ENCODE measurements at regions not wholly inside any gene's neighbourhood (a gene's known extent, or its start where the extent isn't known, plus 50 kb on each side); places are given as distances from the start of the nearest gene placed in this dataset.

DNA sequence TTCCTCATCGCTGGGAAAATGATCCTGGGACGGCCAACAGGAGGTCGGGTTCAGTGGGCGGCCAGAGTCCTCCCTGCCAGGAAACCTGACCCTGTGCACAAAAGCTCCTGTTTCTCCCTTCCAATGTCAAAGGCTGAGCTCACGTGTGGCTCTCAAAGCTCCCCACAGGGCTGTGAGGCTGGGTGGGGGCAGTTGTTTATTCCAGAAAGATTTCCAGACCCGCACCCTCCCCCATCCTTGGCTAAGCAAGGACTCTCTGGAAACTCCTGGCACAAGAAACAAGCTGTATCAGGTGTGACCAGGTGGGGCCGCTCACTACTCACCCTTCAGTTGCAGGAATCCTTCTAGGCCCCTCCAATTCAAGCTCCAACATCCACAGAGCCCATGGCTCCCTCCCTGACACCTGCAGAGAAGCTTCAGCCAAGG lies 131.9 kb downstream of the SHANK2 start:
- FAIRE-seq, result no peak
- DNase-seq (ENCODE audit: insufficient read length, low spot score), result no peak
- TF ChIP-seq SPI1 (IDR thresholded peaks at IDR 0.05; ENCODE audit: low read depth, low read length) (no peak), TAF1 (IDR thresholded peaks at IDR 0.05; ENCODE audit: low read depth, low read length) (no peak), PAX5 (IDR thresholded peaks at IDR 0.05; ENCODE audit: insufficient read depth, low read length, severe bottlenecking) (no peak), POLR2A (IDR thresholded peaks at IDR 0.05; ENCODE audit: low read depth, low read length) (no peak), POU2F2 (IDR thresholded peaks at IDR 0.05; ENCODE audit: low read depth, low read length) (no peak), POLR2AphosphoS5 (IDR thresholded peaks at IDR 0.05; ENCODE audit: low read depth, low read length) (no peak)

DNA sequence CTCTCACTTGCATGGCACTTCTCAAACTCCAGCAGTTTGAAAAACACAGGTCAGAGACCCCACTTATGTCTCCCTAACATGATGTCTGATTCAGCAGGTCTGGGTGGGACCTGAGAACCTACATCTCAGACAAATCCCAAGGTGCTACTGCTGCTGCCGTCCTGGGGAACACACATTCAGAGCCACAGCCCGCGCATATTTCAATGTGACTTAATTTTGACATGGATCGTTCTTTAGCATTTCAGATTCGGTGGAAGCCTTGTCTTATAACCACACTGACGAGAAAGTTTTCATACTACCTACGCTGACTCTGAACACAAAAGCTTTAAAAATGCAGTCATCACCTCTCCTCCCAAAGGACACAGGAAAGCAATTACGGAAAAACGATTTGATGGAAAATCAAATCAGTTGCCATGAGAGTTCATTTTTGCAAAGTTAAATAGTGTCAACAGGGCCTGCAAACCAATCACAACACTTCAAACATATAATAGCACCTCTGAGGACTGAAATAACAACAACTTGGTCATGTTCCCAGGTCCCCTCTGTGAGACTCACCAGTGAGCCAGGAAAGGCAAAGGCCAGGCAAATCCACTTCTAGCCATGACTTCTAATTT lies 132.6 kb downstream of the SHANK2 start:
- FAIRE-seq (no peak), DNase-seq (ENCODE audit: insufficient read length, low spot score) (no peak)
- no peak for TF ChIP-seq POLR2A (IDR thresholded peaks at IDR 0.05; ENCODE audit: low read depth, low read length)

DNA sequence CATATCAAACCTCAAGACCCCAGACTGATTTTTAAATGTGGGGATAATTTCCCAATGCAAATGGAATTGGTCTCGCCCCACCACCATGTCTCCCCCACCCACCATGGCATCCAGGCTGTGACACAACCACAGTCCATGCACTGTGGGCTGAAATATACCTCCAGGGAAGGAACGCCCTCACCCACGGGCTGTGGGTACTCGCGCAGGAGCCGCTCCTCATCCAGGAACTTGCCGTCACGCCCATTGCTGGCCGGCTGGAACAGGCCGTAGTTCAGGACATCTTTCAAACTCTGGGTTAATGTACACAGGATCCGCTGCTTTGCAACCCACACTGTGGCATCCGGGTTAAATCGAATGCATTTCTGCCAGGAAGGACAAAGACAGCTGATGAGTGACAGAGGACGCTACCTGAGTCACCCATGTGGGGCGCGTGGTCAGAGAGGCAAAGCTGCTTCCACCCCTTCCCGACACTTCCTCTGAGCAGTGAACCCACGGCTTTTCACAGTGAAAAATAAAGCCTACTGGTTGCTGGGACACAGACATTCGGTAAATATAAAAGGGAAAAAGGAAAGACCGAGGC lies 133.6 kb downstream of the SHANK2 start:
- DNase-seq (ENCODE audit: insufficient read length, low spot score) (no peak), FAIRE-seq (no peak)
- TF ChIP-seq TAF1 (IDR thresholded peaks at IDR 0.05; ENCODE audit: low read depth, low read length), result no peak
- TF ChIP-seq SPI1 (IDR thresholded peaks at IDR 0.05; ENCODE audit: low read depth, low read length), result no peak
- TF ChIP-seq POU2F2 (IDR thresholded peaks at IDR 0.05; ENCODE audit: low read depth, low read length), result no peak
- TF ChIP-seq POLR2AphosphoS5 (IDR thresholded peaks at IDR 0.05; ENCODE audit: low read depth, low read length), result no peak
- TF ChIP-seq PAX5 (IDR thresholded peaks at IDR 0.05; ENCODE audit: insufficient read depth, low read length, severe bottlenecking), result no peak
- TF ChIP-seq POLR2A (IDR thresholded peaks at IDR 0.05; ENCODE audit: low read depth, low read length), result no peak

DNA sequence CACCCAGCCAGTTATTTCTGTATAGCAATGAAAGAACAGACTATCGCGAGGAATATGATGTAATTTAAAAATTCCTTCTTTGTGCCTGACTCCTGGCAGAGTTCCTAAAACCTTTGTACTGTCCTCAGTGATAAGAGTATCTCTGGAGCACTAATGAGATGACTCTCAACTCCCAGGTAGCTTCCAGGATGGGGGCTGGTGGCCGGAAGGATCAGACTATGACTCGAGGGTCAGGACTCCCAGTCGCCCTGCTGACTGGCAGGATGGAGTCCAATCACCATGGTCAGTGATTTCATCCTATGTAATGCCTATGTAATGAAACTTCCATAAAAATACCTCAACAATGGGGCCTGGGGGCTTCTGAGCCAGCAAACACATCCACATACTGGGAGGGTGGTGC lies 135.1 kb downstream of the SHANK2 start:
- no peak for DNase-seq (ENCODE audit: insufficient read length, low spot score)
- TF ChIP-seq POLR2AphosphoS5 (IDR thresholded peaks at IDR 0.05; ENCODE audit: low read depth, low read length) (no peak), SPI1 (IDR thresholded peaks at IDR 0.05; ENCODE audit: low read depth, low read length) (no peak), PAX5 (IDR thresholded peaks at IDR 0.05; ENCODE audit: insufficient read depth, low read length, severe bottlenecking) (no peak), TAF1 (IDR thresholded peaks at IDR 0.05; ENCODE audit: low read depth, low read length) (no peak), POU2F2 (IDR thresholded peaks at IDR 0.05; ENCODE audit: low read depth, low read length) (no peak), POLR2A (IDR thresholded peaks at IDR 0.05; ENCODE audit: low read depth, low read length) (no peak)
- no peak for FAIRE-seq

DNA sequence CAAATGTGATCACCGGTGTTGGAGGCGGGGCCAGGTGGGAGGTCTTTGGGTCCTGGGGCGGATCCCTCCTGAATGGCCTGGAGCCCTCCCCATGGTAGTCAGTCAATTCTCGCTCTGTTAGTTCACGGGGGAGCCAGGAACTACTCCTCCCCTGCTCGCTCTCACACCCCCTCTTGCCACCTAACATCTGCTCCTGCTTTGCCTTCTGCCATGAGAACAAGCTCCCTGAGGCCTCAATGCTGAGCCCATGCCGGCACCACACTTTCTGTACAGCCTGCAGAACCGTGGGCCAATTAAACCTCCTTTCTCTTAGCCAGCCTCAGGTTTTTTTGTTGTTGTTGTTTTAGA lies 135.7 kb downstream of the SHANK2 start:
- FAIRE-seq, result no peak
- DNase-seq (ENCODE audit: insufficient read length, low spot score), result no peak
- TF ChIP-seq POU2F2 (IDR thresholded peaks at IDR 0.05; ENCODE audit: low read depth, low read length) (no peak), PAX5 (IDR thresholded peaks at IDR 0.05; ENCODE audit: insufficient read depth, low read length, severe bottlenecking) (no peak), POLR2AphosphoS5 (IDR thresholded peaks at IDR 0.05; ENCODE audit: low read depth, low read length) (no peak), TAF1 (IDR thresholded peaks at IDR 0.05; ENCODE audit: low read depth, low read length) (no peak), POLR2A (IDR thresholded peaks at IDR 0.05; ENCODE audit: low read depth, low read length) (no peak), SPI1 (IDR thresholded peaks at IDR 0.05; ENCODE audit: low read depth, low read length) (no peak)

DNA sequence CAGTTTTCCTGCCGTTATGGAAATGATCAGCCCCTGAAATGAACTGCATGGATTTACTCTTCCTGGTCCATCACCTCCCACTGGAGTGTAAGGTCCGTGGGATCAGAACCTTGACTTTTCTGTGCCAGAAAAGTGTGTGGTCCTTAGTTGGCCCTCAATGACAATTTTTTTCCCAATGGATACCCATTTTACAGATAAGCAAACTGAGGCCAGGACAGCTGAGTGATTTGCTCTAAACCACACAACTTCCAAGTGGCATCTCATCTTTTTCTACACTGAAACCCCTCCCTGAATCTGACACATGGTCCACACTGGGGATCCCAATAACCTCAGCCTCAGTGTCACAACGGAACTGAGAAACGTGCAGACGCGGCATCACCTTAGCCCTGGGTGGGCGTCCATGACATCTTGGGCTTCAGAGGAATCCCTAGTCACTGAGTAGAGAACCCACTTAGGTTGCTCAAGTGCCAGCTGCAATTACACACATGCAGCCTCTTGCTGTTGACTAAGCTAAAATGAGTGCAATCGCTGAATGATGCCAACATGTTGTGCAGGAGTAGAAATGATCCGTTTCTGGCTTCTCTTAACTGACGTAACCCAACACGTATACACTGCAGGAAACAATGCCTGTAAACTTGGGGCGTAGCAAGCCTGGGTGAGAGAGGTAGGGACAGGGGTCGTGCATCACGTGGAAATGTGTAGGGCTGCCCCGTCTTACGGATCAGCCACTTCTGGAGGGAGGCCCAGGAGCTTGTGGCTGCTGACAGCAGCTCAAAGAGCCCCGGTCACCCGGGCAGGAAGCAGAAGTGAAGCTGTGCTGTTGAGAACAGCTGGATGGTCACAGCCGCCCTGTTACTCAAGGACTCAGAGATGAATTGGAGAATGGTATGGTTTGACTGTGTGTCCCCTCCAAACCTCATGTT lies 136.3 kb downstream of the SHANK2 start:
- TF ChIP-seq TAF1 (IDR thresholded peaks at IDR 0.05; ENCODE audit: low read depth, low read length) (no peak), POLR2A (IDR thresholded peaks at IDR 0.05; ENCODE audit: low read depth, low read length) (no peak), PAX5 (IDR thresholded peaks at IDR 0.05; ENCODE audit: insufficient read depth, low read length, severe bottlenecking) (no peak), POLR2AphosphoS5 (IDR thresholded peaks at IDR 0.05; ENCODE audit: low read depth, low read length) (no peak)
- FAIRE-seq, result no peak

DNA sequence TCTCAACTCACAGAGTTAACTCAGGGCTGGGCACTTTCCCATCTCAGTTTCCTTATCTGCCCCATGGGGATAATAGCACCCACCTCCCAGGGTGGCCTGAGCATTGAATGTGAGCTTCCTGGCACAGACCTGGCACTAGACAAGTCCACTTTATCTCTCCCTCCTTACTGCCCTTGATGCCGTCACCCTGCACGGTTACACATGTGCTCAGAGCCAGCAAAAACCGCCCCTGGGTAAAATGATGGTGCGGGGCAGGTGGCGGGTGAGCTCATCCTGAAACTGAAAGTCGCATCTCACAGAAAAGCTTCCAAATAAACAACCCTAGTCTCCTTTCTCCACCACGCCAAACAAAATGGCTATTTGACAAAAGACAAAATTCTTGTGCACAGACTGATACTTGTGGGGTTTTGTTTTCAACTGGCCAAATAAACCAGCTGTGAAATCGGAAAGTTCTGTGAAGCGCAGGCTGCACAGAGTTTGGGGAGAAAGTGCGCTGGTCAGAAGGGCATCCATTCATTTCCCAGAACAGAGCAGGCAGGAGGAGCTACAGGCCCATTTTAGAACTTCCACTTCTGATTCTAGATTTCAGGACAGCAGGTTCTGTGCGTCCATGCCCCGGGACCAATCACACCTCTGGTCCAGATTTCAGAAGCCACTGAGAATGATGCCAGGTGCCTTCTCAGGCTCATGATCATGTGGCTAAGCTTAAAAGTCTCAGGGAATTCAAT lies 138.1 kb downstream of the SHANK2 start:
- no peak for FAIRE-seq
- no peak for DNase-seq (ENCODE audit: insufficient read length, low spot score)
- TF ChIP-seq PAX5 (IDR thresholded peaks at IDR 0.05; ENCODE audit: insufficient read depth, low read length, severe bottlenecking), result no peak
- TF ChIP-seq TAF1 (IDR thresholded peaks at IDR 0.05; ENCODE audit: low read depth, low read length), result no peak
- TF ChIP-seq SPI1 (IDR thresholded peaks at IDR 0.05; ENCODE audit: low read depth, low read length), result no peak
- TF ChIP-seq POU2F2 (IDR thresholded peaks at IDR 0.05; ENCODE audit: low read depth, low read length), result no peak
- TF ChIP-seq POLR2A (IDR thresholded peaks at IDR 0.05; ENCODE audit: low read depth, low read length), result no peak

More for the DNA sequence above, 136.3 kb downstream of the SHANK2 start:
- DNase-seq (ENCODE audit: insufficient read length, low spot score), result no peak

DNA sequence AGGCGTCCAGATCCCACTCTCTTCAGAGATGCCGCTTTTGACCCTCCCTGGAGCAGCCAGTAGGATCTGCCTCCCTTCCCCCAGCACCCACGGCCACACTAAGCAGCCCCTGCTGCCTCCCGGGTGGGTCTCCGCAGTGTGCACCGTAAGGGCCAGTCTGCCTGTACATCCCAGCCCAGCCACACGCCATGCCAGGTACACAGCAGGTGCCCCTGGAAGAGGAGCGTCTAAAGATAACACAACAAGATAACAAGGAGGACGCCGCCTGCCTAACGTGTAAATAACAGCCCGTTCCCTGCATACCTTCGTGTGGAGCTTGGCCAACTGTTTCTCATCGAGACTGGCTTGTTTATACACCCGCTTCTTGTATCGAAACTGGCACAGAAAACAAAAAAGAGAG lies 139.4 kb downstream of the SHANK2 start:
- FAIRE-seq (no peak), DNase-seq (ENCODE audit: insufficient read length, low spot score) (no peak)
- TF ChIP-seq SPI1 (IDR thresholded peaks at IDR 0.05; ENCODE audit: low read depth, low read length) (no peak), POU2F2 (IDR thresholded peaks at IDR 0.05; ENCODE audit: low read depth, low read length) (no peak), POLR2A (IDR thresholded peaks at IDR 0.05; ENCODE audit: low read depth, low read length) (no peak), PAX5 (IDR thresholded peaks at IDR 0.05; ENCODE audit: insufficient read depth, low read length, severe bottlenecking) (no peak), POLR2AphosphoS5 (IDR thresholded peaks at IDR 0.05; ENCODE audit: low read depth, low read length) (no peak), TAF1 (IDR thresholded peaks at IDR 0.05; ENCODE audit: low read depth, low read length) (no peak)

DNA sequence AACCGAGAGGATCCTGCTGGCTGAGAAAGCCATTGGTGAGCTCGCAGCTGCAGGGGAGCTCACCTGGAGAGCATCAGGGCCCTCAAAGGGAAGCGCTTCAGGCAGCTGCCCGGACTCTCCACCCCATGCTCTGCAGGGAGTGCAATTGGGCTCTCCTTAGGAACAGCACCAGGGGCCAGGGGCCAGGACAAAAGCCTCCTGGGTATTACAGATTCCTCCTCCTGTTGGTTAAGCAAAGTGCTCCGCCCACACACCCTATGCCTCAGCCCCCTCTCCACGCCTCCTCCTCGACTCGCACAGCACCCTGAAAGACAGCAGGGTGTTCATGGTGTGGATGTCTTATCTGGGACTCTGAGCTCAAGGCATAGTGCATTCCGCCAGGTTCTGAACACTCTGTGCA lies 139.9 kb downstream of the SHANK2 start:
- FAIRE-seq (no peak), DNase-seq (ENCODE audit: insufficient read length, low spot score) (no peak)

More for the DNA sequence above, 139.9 kb downstream of the SHANK2 start:
- TF ChIP-seq POLR2AphosphoS5 (IDR thresholded peaks at IDR 0.05; ENCODE audit: low read depth, low read length) (no peak), PAX5 (IDR thresholded peaks at IDR 0.05; ENCODE audit: insufficient read depth, low read length, severe bottlenecking) (no peak), POU2F2 (IDR thresholded peaks at IDR 0.05; ENCODE audit: low read depth, low read length) (no peak), SPI1 (IDR thresholded peaks at IDR 0.05; ENCODE audit: low read depth, low read length) (no peak), TAF1 (IDR thresholded peaks at IDR 0.05; ENCODE audit: low read depth, low read length) (no peak), POLR2A (IDR thresholded peaks at IDR 0.05; ENCODE audit: low read depth, low read length) (no peak)

Measured in GM12891 (cell line).